ENCODE measurements at regions not wholly inside any gene's neighbourhood (a gene's known extent, or its start where the extent isn't known, plus 50 kb on each side); places are given as distances from the start of the nearest gene placed in this dataset.

DNA sequence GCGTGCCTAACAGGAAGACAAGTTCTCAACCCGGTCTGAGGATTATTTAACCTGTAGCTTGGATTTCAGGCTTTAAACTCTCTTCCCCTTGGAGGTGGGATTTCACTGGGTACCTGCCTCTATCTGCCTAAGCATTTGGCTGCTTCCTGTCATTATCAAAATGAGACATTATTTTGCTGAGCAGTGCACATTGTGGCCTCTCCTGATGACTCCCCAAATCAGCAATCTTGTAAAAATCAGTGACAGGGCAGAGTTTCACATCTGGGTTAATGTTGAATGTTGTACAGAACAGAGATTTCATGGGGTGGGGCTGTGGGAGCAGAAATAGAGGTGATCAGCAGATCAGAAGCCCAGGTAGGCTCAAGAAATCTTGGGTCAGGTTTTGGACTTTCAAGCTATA, 605.9 kb downstream of the ELAVL2 start:
- H3K4me1 Mint-ChIP-seq (ENCODE audit: unreplicated experiment) = no peaks in the 10 kb centered on the region
- H3K9me3 Mint-ChIP-seq (ENCODE audit: unreplicated experiment) = no peaks in the 10 kb centered on the region
- DNase-seq (ENCODE audit: low spot score) = no peak
- no peaks in the 10 kb centered on the region for H3K36me3 Mint-ChIP-seq (ENCODE audit: low read depth, unreplicated experiment)
- no peak overlapping the region for H3K4me3 Mint-ChIP-seq (ENCODE audit: unreplicated experiment)
- TF ChIP-seq, protein P1, sequence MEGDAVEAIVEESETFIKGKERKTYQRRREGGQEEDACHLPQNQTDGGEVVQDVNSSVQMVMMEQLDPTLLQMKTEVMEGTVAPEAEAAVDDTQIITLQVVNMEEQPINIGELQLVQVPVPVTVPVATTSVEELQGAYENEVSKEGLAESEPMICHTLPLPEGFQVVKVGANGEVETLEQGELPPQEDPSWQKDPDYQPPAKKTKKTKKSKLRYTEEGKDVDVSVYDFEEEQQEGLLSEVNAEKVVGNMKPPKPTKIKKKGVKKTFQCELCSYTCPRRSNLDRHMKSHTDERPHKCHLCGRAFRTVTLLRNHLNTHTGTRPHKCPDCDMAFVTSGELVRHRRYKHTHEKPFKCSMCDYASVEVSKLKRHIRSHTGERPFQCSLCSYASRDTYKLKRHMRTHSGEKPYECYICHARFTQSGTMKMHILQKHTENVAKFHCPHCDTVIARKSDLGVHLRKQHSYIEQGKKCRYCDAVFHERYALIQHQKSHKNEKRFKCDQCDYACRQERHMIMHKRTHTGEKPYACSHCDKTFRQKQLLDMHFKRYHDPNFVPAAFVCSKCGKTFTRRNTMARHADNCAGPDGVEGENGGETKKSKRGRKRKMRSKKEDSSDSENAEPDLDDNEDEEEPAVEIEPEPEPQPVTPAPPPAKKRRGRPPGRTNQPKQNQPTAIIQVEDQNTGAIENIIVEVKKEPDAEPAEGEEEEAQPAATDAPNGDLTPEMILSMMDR (IDR thresholded peaks at IDR 0.05; ENCODE audit: unreplicated experiment) = no peak
- peaks cover 1% of the 10 kb centered on the region for H3K27me3 Mint-ChIP-seq (ENCODE audit: unreplicated experiment)
- no peak overlapping the region for H3K27ac Mint-ChIP-seq (ENCODE audit: unreplicated experiment)

DNA sequence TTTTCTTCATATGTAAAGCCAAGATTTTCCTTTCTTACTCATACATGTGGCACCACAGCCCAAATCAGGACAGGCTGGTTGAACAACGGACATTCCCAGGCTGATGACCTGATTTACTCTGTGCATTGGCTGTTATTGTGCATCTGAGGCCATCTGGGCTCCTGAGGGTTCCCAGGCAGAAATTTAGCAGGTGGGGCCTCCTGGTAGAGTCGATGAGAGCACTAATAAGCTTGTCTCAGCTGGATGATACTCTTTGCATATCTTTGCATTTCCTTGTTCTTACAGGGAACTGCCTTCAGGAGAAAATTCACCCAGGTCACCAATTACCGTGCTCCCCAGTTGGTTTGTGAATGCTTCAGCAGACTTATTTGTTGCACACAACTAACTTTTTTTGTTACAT, 605.1 kb downstream of the ELAVL2 start:
- Mint-ChIP-seq H3K27me3 (ENCODE audit: unreplicated experiment) (peaks cover 1% of the 10 kb centered on the region), H3K9me3 (ENCODE audit: unreplicated experiment) (no peaks in the 10 kb centered on the region), H3K36me3 (ENCODE audit: low read depth, unreplicated experiment) (no peaks in the 10 kb centered on the region), H3K4me1 (ENCODE audit: unreplicated experiment) (no peaks in the 10 kb centered on the region), H3K4me3 (ENCODE audit: unreplicated experiment) (no peak overlapping the region), H3K27ac (ENCODE audit: unreplicated experiment) (no peak overlapping the region)
- no peak for DNase-seq (ENCODE audit: low spot score)
- TF ChIP-seq, protein P1 (IDR thresholded peaks at IDR 0.05; ENCODE audit: unreplicated experiment) = no peak

DNA sequence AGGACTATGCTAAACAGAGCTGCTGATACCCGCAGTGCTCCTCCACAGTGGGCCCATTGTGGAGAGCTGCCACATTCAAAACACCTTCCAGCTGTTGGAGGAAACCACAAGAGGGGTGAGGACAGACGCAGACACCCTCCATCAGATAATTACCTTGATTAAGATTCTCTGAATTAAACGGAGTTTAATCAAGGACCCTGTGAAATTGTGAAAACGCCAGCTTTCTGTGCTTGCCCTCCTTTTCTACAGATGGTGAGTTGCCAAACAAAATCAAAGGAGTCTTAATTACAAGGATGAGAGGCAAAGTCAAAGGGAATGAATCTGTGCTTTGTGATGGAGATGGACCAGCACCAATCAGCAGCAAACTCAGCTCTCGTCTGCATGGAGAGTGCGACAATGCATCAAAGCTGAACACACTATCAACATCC, 596.1 kb downstream of the ELAVL2 start:
- H3K27ac Mint-ChIP-seq (ENCODE audit: unreplicated experiment) = no peak overlapping the region
- no peaks in the 10 kb centered on the region for H3K27me3 Mint-ChIP-seq (ENCODE audit: unreplicated experiment)
- H3K36me3 Mint-ChIP-seq (ENCODE audit: low read depth, unreplicated experiment) = no peaks in the 10 kb centered on the region
- H3K4me3 Mint-ChIP-seq (ENCODE audit: unreplicated experiment) = no peak overlapping the region
- DNase-seq (ENCODE audit: low spot score) = no peak
- no peaks in the 10 kb centered on the region for H3K9me3 Mint-ChIP-seq (ENCODE audit: unreplicated experiment)
- TF ChIP-seq, protein P1 (IDR thresholded peaks at IDR 0.05; ENCODE audit: unreplicated experiment) = no peak
- peaks cover 8% of the 10 kb centered on the region for H3K4me1 Mint-ChIP-seq (ENCODE audit: unreplicated experiment)

DNA sequence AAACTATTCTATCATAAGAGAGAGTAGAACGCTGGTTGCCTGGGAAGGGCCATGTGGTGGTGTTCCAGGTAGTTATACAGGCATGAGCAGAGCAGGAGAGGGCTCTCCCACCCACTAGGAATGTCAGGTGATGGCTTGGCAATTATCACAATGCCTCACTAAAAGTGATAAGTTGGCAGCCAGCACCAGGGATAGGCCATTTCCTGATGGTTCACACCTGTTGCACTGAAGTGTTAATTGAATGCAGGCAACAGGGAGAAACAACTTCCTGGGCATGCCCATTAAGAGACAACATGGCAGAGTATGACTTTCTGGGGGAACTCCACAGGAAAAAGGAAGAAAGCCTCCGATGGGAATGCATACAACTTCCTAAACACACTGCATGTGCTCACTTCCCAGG, 593.2 kb downstream of the ELAVL2 start:
- Mint-ChIP-seq H3K9me3 (ENCODE audit: unreplicated experiment) (no peaks in the 10 kb centered on the region), H3K36me3 (ENCODE audit: low read depth, unreplicated experiment) (no peaks in the 10 kb centered on the region), H3K27ac (ENCODE audit: unreplicated experiment) (no peak overlapping the region), H3K4me3 (ENCODE audit: unreplicated experiment) (no peak overlapping the region), H3K4me1 (ENCODE audit: unreplicated experiment) (peaks cover 4% of the 10 kb centered on the region), H3K27me3 (ENCODE audit: unreplicated experiment) (no peaks in the 10 kb centered on the region)
- TF ChIP-seq, protein P1 (IDR thresholded peaks at IDR 0.05; ENCODE audit: unreplicated experiment) = no peak
- DNase-seq (ENCODE audit: low spot score) = no peak

DNA sequence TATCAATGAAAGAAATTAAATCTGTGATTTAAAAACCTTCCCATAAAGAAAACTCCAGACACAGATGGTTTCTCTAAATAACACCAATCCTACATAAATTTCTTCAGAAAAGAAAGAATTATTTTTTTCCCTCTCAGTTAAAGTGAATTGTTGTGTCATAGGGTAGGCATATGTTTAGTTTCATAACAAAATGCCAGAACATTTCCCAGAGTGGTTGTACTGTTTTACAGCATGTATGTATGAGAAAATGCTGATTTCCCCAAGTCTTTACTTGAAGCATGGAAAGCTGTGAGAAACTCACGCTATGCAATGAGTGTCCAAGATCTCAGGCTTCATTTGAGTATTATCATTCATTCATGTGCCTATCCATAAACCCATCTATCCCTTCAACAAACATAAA, 582.5 kb downstream of the ELAVL2 start:
- H3K4me1 Mint-ChIP-seq (ENCODE audit: unreplicated experiment) = no peaks in the 10 kb centered on the region
- DNase-seq (ENCODE audit: low spot score) = no peak
- H3K4me3 Mint-ChIP-seq (ENCODE audit: unreplicated experiment) = no peak overlapping the region
- TF ChIP-seq, protein P1 (IDR thresholded peaks at IDR 0.05; ENCODE audit: unreplicated experiment) = no peak
- no peaks in the 10 kb centered on the region for H3K36me3 Mint-ChIP-seq (ENCODE audit: low read depth, unreplicated experiment)
- H3K27me3 Mint-ChIP-seq (ENCODE audit: unreplicated experiment) = no peaks in the 10 kb centered on the region
- H3K27ac Mint-ChIP-seq (ENCODE audit: unreplicated experiment) = no peak overlapping the region
- H3K9me3 Mint-ChIP-seq (ENCODE audit: unreplicated experiment) = no peaks in the 10 kb centered on the region

Data from endothelial cell (in vitro differentiated cells).